H1 (cell line): ENCODE measurements at regions not wholly inside any gene's neighbourhood (a gene's known extent, or its start where the extent isn't known, plus 50 kb on each side); places are given as distances from the start of the nearest gene placed in this dataset.

Experiments
- CTCF ChIA-PET: fragments of 300-600 bp; sonication (Branson Sonifier 250); formaldehyde crosslinking; loops from one replicate; lab custom pipeline; 2021; ENCODE audit not compliant: partially characterized antibody; lab: Charles Lee
- POLR2A ChIA-PET: fragments of 300-600 bp; sonication (Branson Sonifier 250); formaldehyde crosslinking; loops from one replicate; lab custom pipeline; 2021; ENCODE audit warnings: inconsistent platforms; ENCODE audit not compliant: partially characterized antibody; lab: Charles Lee
- DNase-seq, 2 experiments: peaks; one replicate each; pipeline versions ENCODE4 v3.0.0 to v3.0.0-alpha.2; 2010 to 2022; ENCODE audit warnings: low spot score in 2 of 2, low read depth in 1 of 2, mixed read lengths in 1 of 2
- FAIRE-seq: peaks from 2 replicates; lab custom pipeline; 2011; peaks lifted over from hg19 to GRCh38; lab: Jason Lieb, UNC
- H2AFZ ChIP-seq: 2 replicates; pipeline ENCODE4 v1.8.1; 2012; ENCODE audit warnings: low read length, inconsistent platforms
- H2AK5ac ChIP-seq: 2 replicates; pipeline ENCODE4 v1.6.1; 2013; ENCODE audit warnings: low read depth, low read length
- H2BK120ac ChIP-seq: replicated peaks from 2 replicates; pipeline ENCODE3; 2013; ENCODE audit warnings: low read depth, low read length, inconsistent platforms
- H2BK12ac ChIP-seq: 2 replicates; pipeline ENCODE4 v1.6.1; 2013; ENCODE audit warnings: low read depth, low read length
- H2BK15ac ChIP-seq: 2 replicates; pipeline ENCODE4 v1.6.1; 2013; ENCODE audit warnings: low read length
- H2BK20ac ChIP-seq: 2 replicates; pipeline ENCODE4 v1.6.1; 2013; ENCODE audit warnings: low read length
- H2BK5ac ChIP-seq: 2 replicates; pipeline ENCODE4 v1.6.1; 2013; ENCODE audit warnings: low read depth, low read length
- H3K14ac ChIP-seq: 2 replicates; pipeline ENCODE4 v1.6.1; 2013; ENCODE audit warnings: inconsistent platforms; ENCODE audit not compliant: insufficient read length
- H3K18ac ChIP-seq: 2 replicates; pipeline ENCODE4 v1.6.1; 2013; ENCODE audit warnings: low read length; ENCODE audit errors: extremely low read depth
- H3K23ac ChIP-seq: 2 replicates; pipeline ENCODE4 v1.6.1; 2013; ENCODE audit warnings: inconsistent platforms; ENCODE audit not compliant: insufficient read length
- H3K23me2 ChIP-seq: 2 replicates; pipeline ENCODE4 v1.6.1; 2013; ENCODE audit warnings: low read depth, low read length
- H3K27ac ChIP-seq: 2 replicates; pipeline ENCODE4 v1.6.1; 2011; ENCODE audit warnings: low read depth, low read length, inconsistent platforms
- H3K27me3 ChIP-seq, 4 experiments: replicated peaks in 1 of 4; 1 replicate in 1 of 4; 2 replicates in 3 of 4; pipeline versions ENCODE4 v1.6.1 to v1.8.1; 2011 to 2013; ENCODE audit warnings: low read length in 3 of 4, mild to moderate bottlenecking in 3 of 4, inconsistent platforms in 2 of 4, mixed read lengths in 2 of 4, moderate library complexity in 1 of 4; ENCODE audit not compliant: control insufficient read depth in 3 of 4, insufficient read depth in 3 of 4; ENCODE audit errors: extremely low read depth in 1 of 4
- H3K36me3 ChIP-seq, 4 experiments: 2 replicates each; pipeline versions ENCODE4 v1.6.1 to v1.8.1; 2011 to 2013; ENCODE audit warnings: mild to moderate bottlenecking in 4 of 4, low read length in 3 of 4, moderate library complexity in 2 of 4, control low read depth in 1 of 4, inconsistent platforms in 1 of 4; ENCODE audit not compliant: insufficient read depth in 4 of 4, control insufficient read depth in 2 of 4
- H3K4ac ChIP-seq: replicated peaks from 2 replicates; pipeline ENCODE3; 2013; ENCODE audit warnings: low read length, low read depth, mixed read lengths, inconsistent platforms; ENCODE audit not compliant: insufficient read length
- H3K4me1 ChIP-seq, 4 experiments: replicated peaks in 1 of 4; 1 replicate in 1 of 4; 2 replicates in 3 of 4; pipeline versions ENCODE4 v1.6.1 to v1.8.1; 2011 to 2013; ENCODE audit warnings: low read length in 3 of 4, inconsistent platforms in 2 of 4, mixed read lengths in 1 of 4; ENCODE audit not compliant: insufficient read depth in 4 of 4, control insufficient read depth in 3 of 4
- H3K4me2 ChIP-seq, 2 experiments: 2 replicates each; pipeline versions ENCODE4 v1.6.1 to v1.8.1; 2011 to 2013; ENCODE audit warnings: low read depth in 2 of 2, low read length in 2 of 2, control low read depth in 1 of 2, inconsistent platforms in 1 of 2, mild to moderate bottlenecking in 1 of 2; ENCODE audit not compliant: insufficient read depth in 1 of 2
- H3K4me3 ChIP-seq, 4 experiments: fragments of 200-600, 300-600 bp in 1 of 4; sonication (generic), shearing (Covaris generic), sonication (Bioruptor Twin) in 1 of 4; 2 replicates each; pipeline versions ENCODE4 v1.5.1 to v1.8.1; 2011 to 2016; ENCODE audit warnings: low read length in 4 of 4, low read depth in 3 of 4, control low read depth in 2 of 4, inconsistent platforms in 2 of 4, mild to moderate bottlenecking in 2 of 4, mixed read lengths in 1 of 4, moderate library complexity in 1 of 4; ENCODE audit not compliant: insufficient read depth in 2 of 4; ENCODE audit errors: extremely low read depth in 1 of 4
- H3K56ac ChIP-seq: replicated peaks from 2 replicates; pipeline ENCODE3; 2013; ENCODE audit warnings: low read depth, mild to moderate bottlenecking, mixed read lengths, low read length, inconsistent platforms; ENCODE audit not compliant: insufficient read length
- H3K79me1 ChIP-seq: 2 replicates; pipeline ENCODE4 v1.6.1; 2013; ENCODE audit warnings: low read depth, low read length, control low read depth
- H3K79me2 ChIP-seq, 2 experiments: 2 replicates each; pipeline versions ENCODE4 v1.6.1 to v1.8.1; 2012 to 2013; ENCODE audit warnings: low read length in 2 of 2, mild to moderate bottlenecking in 2 of 2, inconsistent platforms in 1 of 2; ENCODE audit not compliant: insufficient read depth in 2 of 2, control insufficient read depth in 1 of 2
- H3K9ac ChIP-seq, 4 experiments: replicated peaks in 1 of 4; 1 replicate in 1 of 4; 2 replicates in 3 of 4; pipeline versions ENCODE4 v1.6.1 to v1.8.1; 2011 to 2013; ENCODE audit warnings: low read depth in 3 of 4, low read length in 3 of 4, control low read depth in 2 of 4, mild to moderate bottlenecking in 2 of 4, moderate library complexity in 2 of 4, inconsistent platforms in 1 of 4; ENCODE audit errors: extremely low read depth in 1 of 4
- H3K9me3 ChIP-seq, 2 experiments: 2 replicates each; pipeline versions ENCODE4 v1.6.1 to v1.8.1; 2012 to 2013; ENCODE audit warnings: mild to moderate bottlenecking in 2 of 2, moderate library complexity in 2 of 2, control low read depth in 1 of 2, inconsistent platforms in 1 of 2, low read depth in 1 of 2, low read length in 1 of 2, mixed read lengths in 1 of 2; ENCODE audit not compliant: insufficient read depth in 2 of 2
- H4K20me1 ChIP-seq, 2 experiments: replicated peaks in 1 of 2; 2 replicates each; pipeline versions ENCODE3 to v1.8.1; 2011 to 2013; ENCODE audit warnings: inconsistent platforms in 2 of 2, low read length in 2 of 2, mild to moderate bottlenecking in 1 of 2; ENCODE audit not compliant: insufficient read depth in 2 of 2, control insufficient read depth in 1 of 2
- H4K5ac ChIP-seq: 2 replicates; pipeline ENCODE4 v1.6.1; 2013; ENCODE audit warnings: low read length, low read depth, mixed read lengths, inconsistent platforms; ENCODE audit not compliant: insufficient read length
- H4K8ac ChIP-seq: 2 replicates; pipeline ENCODE4 v1.8.0; 2013; ENCODE audit warnings: mild to moderate bottlenecking, moderate library complexity, low read length, inconsistent platforms; ENCODE audit not compliant: insufficient read depth; ENCODE audit errors: extremely low read depth
- H4K91ac ChIP-seq: replicated peaks from 2 replicates; pipeline ENCODE3; 2013; ENCODE audit warnings: low read length, mixed read lengths, inconsistent platforms; ENCODE audit not compliant: insufficient read length
- CTBP2 ChIP-seq: IDR thresholded peaks from 2 replicates; pipeline ENCODE4 v1.7.0; 2011; ENCODE audit warnings: borderline replicate concordance, mild to moderate bottlenecking, moderate library complexity, mixed read lengths, low read length; ENCODE audit not compliant: insufficient read depth, insufficient read length
- CTCF ChIP-seq, 3 experiments: IDR thresholded peaks; 1 replicate in 2 of 3; 2 replicates in 1 of 3; pipeline versions ENCODE4 v1.5.1 to v1.6.1; 2011; ENCODE audit warnings: low read length in 3 of 3, mild to moderate bottlenecking in 3 of 3, inconsistent platforms in 2 of 3, low read depth in 1 of 3, moderate library complexity in 1 of 3; ENCODE audit not compliant: insufficient read depth in 1 of 3; ENCODE audit errors: control extremely low read depth in 1 of 3
- E2F6 ChIP-seq: IDR thresholded peaks from 2 replicates; pipeline ENCODE4 v1.6.1; 2012; ENCODE audit warnings: inconsistent platforms
- KDM1A ChIP-seq: fragments of 200-600, 300-600 bp; sonication (generic); IDR thresholded peaks from 2 replicates; pipeline ENCODE4 v1.7.1; 2016; ENCODE audit warnings: mild to moderate bottlenecking, low read length, borderline replicate concordance
- KDM5A ChIP-seq: fragments of 200-600 bp; IDR thresholded peaks from 2 replicates; pipeline ENCODE4 v1.7.1; 2012; ENCODE audit warnings: mild to moderate bottlenecking, low read length, inconsistent platforms, mixed read lengths
- MAFK ChIP-seq: IDR thresholded peaks from 2 replicates; pipeline ENCODE4 v1.6.1; 2012; ENCODE audit warnings: low read depth, mild to moderate bottlenecking, improper control_type of control experiment, low read length
- PHF8 ChIP-seq: fragments of 200-600 bp; sonication (generic); conservative IDR thresholded peaks from 2 replicates; pipeline ENCODE4 v1.7.1; 2012; ENCODE audit warnings: low read depth, mild to moderate bottlenecking, inconsistent platforms, low read length, moderate library complexity
- TEAD4 ChIP-seq: IDR thresholded peaks from 2 replicates; pipeline ENCODE4 v1.6.1; 2012; ENCODE audit warnings: low read depth, low read length, inconsistent platforms, mixed read lengths
- ZNF274 ChIP-seq: IDR thresholded peaks from 2 replicates; pipeline ENCODE4 v1.7.0; 2012; ENCODE audit warnings: low read length, borderline replicate concordance; ENCODE audit errors: extremely low read depth
- WGBS, 2 experiments: shearing (Covaris generic) in 1 of 2; methylation state at CpG; one replicate each; pipeline versions ENCODE4 v1.1.6 to v1.1.7; 2013 to 2015; ENCODE audit warnings: low lambda C conversion rate in 2 of 2, mixed read lengths in 2 of 2, inconsistent platforms in 1 of 2, low coverage in 1 of 2, missing lambda C conversion rate in 1 of 2; ENCODE audit not compliant: insufficient replicate concordance in 2 of 2, insufficient coverage in 1 of 2, insufficient read length in 1 of 2; ENCODE audit errors: extremely low coverage in 1 of 2, missing lambda C conversion rate in 1 of 2; 5-methylcytosine and 5-hydroxymethylcytosine counted together

GRCh38 chr6:836276-836853 is 143.4 kb upstream of the EXOC2 start:
- H2BK5ac ChIP-seq, result no peak overlapping the region
- no peak overlapping the region for H2AFZ ChIP-seq
- no peak overlapping the region for H2BK15ac ChIP-seq
- no peak overlapping the region for H3K4me2 ChIP-seq
- H3K36me3 ChIP-seq, result no peaks in the 10 kb centered on the region
- H4K20me1 ChIP-seq, result no peaks in the 10 kb centered on the region
- H3K27me3 ChIP-seq, result no peaks in the 10 kb centered on the region
- CTCF ChIA-PET, result interaction anchor here (0.7 to 1.5 kb wide), 6 partner anchors 9 to 500 kb away, joined by 3 to 4 read pairs (median 4); partner anchors contain the start of gene EXOC2
- no peaks in the 10 kb centered on the region for H3K79me2 ChIP-seq
- peaks cover 3% of the 10 kb centered on the region; the same call in 1 of the 2 replicates for H3K23me2 ChIP-seq
- H2AK5ac ChIP-seq, result no peak overlapping the region
- no peak overlapping the region for H3K4me3 ChIP-seq
- peaks cover 10 to 15% of the 10 kb centered on the region in 2 experiments; a peak in 3 of 4 replicates for H3K9me3 ChIP-seq
- no peak overlapping the region for H4K5ac ChIP-seq
- no peak overlapping the region for H3K9ac ChIP-seq
- H3K4me1 ChIP-seq, result 0 out of 7 replicates have a peak, but pooled peaks cover 0 to 2% (median 0%) of the 10 kb centered on the region in 4 experiments
- no peak for FAIRE-seq
- H2BK20ac ChIP-seq, result no peak overlapping the region
- no peak overlapping the region for H3K23ac ChIP-seq
- no peak for DNase-seq
- H3K56ac ChIP-seq, result no peak overlapping the region
- H3K18ac ChIP-seq, result no peak overlapping the region
- no peaks in the 10 kb centered on the region for H3K79me1 ChIP-seq
- no peak overlapping the region for H4K8ac ChIP-seq
- no peak overlapping the region for H4K91ac ChIP-seq
- no peak overlapping the region for H3K4ac ChIP-seq
- H3K14ac ChIP-seq, result no peak overlapping the region
- no peak overlapping the region for H2BK12ac ChIP-seq
- H2BK120ac ChIP-seq, result no peak overlapping the region
- no peak overlapping the region for H3K27ac ChIP-seq
- WGBS, 2 experiments, result 50% methylated on average over 2 of the region's 2 CpGs; no CpG with 5 or more reads in 1 of the 2 experiments
- POLR2A ChIA-PET, result no interaction called here
- TF ChIP-seq MAFK (no peak), CTBP2 (no peak), E2F6 (no peak), ZNF274 (no peak), CTCF (IDR thresholded peaks at IDR 0.05; ENCODE audit: control extremely low read depth in 1 of 3, insufficient read depth in 1 of 3, low read depth in 1 of 3, low read length in 3 of 3) (no peak), KDM1A (no peak), TEAD4 (no peak), PHF8 (no peak), KDM5A (no peak)
